ENCODE measurements at regions not wholly inside any gene's neighbourhood (a gene's known extent, or its start where the extent isn't known, plus 50 kb on each side); places are given as distances from the start of the nearest gene placed in this dataset.

GRCh38 chr11:33646629-33647028 is 54.0 kb downstream of the C11orf91 start:
- DNase-seq (ENCODE audit: low read depth in 2 of 3, low spot score in 2 of 3), result no peak

GRCh38 chr11:33646168-33646567 is 54.5 kb downstream of the C11orf91 start:
- DNase-seq (ENCODE audit: low read depth in 2 of 3, low spot score in 2 of 3), result no peak

GRCh38 chr11:33645686-33646085 is 54.9 kb downstream of the C11orf91 start:
- no peak for DNase-seq (ENCODE audit: low read depth in 2 of 3, low spot score in 2 of 3)

GRCh38 chr11:33643167-33643824 is 57.3 kb downstream of the C11orf91 start:
- DNase-seq (ENCODE audit: low read depth in 2 of 3, low spot score in 2 of 3), result no peak

- DNase-seq (ENCODE audit: low read depth in 2 of 3, low spot score in 2 of 3), result no peak
Observed at GRCh38 chr11:33642461-33643166, 58.0 kb downstream of the C11orf91 start.

GRCh38 chr11:33640730-33641371 is 59.8 kb downstream of the C11orf91 start:
- DNase-seq (ENCODE audit: low read depth in 2 of 3, low spot score in 2 of 3), result no peak

- no peak for DNase-seq (ENCODE audit: low read depth in 2 of 3, low spot score in 2 of 3)
Observed at GRCh38 chr11:33638608-33639007, 62.0 kb downstream of the C11orf91 start.

GRCh38 chr11:33636104-33636503 is 64.5 kb downstream of the C11orf91 start:
- DNase-seq (ENCODE audit: low read depth in 2 of 3, low spot score in 2 of 3), result no peak

GRCh38 chr11:33635161-33635560 is 65.5 kb downstream of the C11orf91 start:
- DNase-seq (ENCODE audit: low read depth in 2 of 3, low spot score in 2 of 3), result no peak

GRCh38 chr11:33634291-33634834 is 66.3 kb downstream of the C11orf91 start:
- DNase-seq (ENCODE audit: low read depth in 2 of 3, low spot score in 2 of 3), result no peak

- DNase-seq (ENCODE audit: low read depth in 2 of 3, low spot score in 2 of 3), result no peak
Observed at GRCh38 chr11:33633251-33634003, 67.2 kb downstream of the C11orf91 start.

GRCh38 chr11:33631749-33632091 is 68.9 kb downstream of the C11orf91 start:
- no peak for DNase-seq (ENCODE audit: low read depth in 2 of 3, low spot score in 2 of 3)

GRCh38 chr11:33630936-33631748 is 69.5 kb downstream of the C11orf91 start:
- no peak for DNase-seq (ENCODE audit: low read depth in 2 of 3, low spot score in 2 of 3)

- no peak for DNase-seq (ENCODE audit: low read depth in 2 of 3, low spot score in 2 of 3)
Observed at GRCh38 chr11:33624083-33624482, 76.5 kb downstream of the C11orf91 start.

- DNase-seq (ENCODE audit: low read depth in 2 of 3, low spot score in 2 of 3), result no peak
Observed at GRCh38 chr11:33622806-33623205, 77.8 kb downstream of the C11orf91 start.

- no peak for DNase-seq (ENCODE audit: low read depth in 2 of 3, low spot score in 2 of 3)
Observed at GRCh38 chr11:33622186-33622585, 78.4 kb downstream of the C11orf91 start.

GRCh38 chr11:33620423-33621171 is 80.0 kb downstream of the C11orf91 start:
- DNase-seq (ENCODE audit: low read depth in 2 of 3, low spot score in 2 of 3), result no peak

GRCh38 chr11:33618956-33619355 is 81.7 kb downstream of the C11orf91 start:
- DNase-seq (ENCODE audit: low read depth in 2 of 3, low spot score in 2 of 3), result no peak

GRCh38 chr11:33618351-33618710 is 82.3 kb downstream of the C11orf91 start:
- DNase-seq (ENCODE audit: low read depth in 2 of 3, low spot score in 2 of 3), result no peak
